GM23248 (cell line): ENCODE measurements at regions not wholly inside any gene's neighbourhood (a gene's known extent, or its start where the extent isn't known, plus 50 kb on each side); places are given as distances from the start of the nearest gene placed in this dataset.
A peak's percentile ranks its signal among the peaks of the same experiment; 100 is the strongest.

Source experiments
- DNase-seq: peaks from one replicate; pipeline ENCODE4 v3.0.0-alpha.2; 2015
- H2AFZ ChIP-seq: fragments of 200-600 bp; sonication (generic); 2 replicates; pipeline ENCODE4 v1.6.1; 2016; ENCODE audit warnings: antibody characterized with exemption
- H3F3A ChIP-seq: fragments of 200-600 bp; sonication (generic); 2 replicates; pipeline ENCODE4 v1.6.1; 2016; ENCODE audit warnings: mild to moderate bottlenecking, antibody characterized with exemption, mixed run types; ENCODE audit not compliant: insufficient read depth
- H3K27ac ChIP-seq: fragments of 200-600 bp; sonication (generic); 2 replicates; pipeline ENCODE4 v1.5.1; 2016; ENCODE audit warnings: mild to moderate bottlenecking
- H3K27me3 ChIP-seq: fragments of 200-600 bp; sonication (generic); replicated peaks from 2 replicates; pipeline ENCODE4 v1.6.1; 2016; ENCODE audit warnings: mild to moderate bottlenecking; ENCODE audit not compliant: insufficient read depth
- H3K36me3 ChIP-seq: fragments of 200-600 bp; sonication (generic); 2 replicates; pipeline ENCODE4 v1.6.1; 2016; ENCODE audit warnings: low read depth, mild to moderate bottlenecking
- H3K4me1 ChIP-seq: fragments of 200-600 bp; sonication (generic); 2 replicates; pipeline ENCODE4 v1.6.1; 2016; ENCODE audit warnings: mild to moderate bottlenecking; ENCODE audit not compliant: insufficient read depth
- H3K4me2 ChIP-seq: fragments of 200-600 bp; sonication (generic); one replicate; pipeline ENCODE4 v1.6.1; 2016; ENCODE audit warnings: mild to moderate bottlenecking; ENCODE audit not compliant: unreplicated experiment
- H3K4me3 ChIP-seq: fragments of 200-600 bp; sonication (generic); 2 replicates; pipeline ENCODE4 v1.5.1; 2016; ENCODE audit warnings: mild to moderate bottlenecking
- H3K79me2 ChIP-seq: fragments of 200-600 bp; sonication (generic); 2 replicates; pipeline ENCODE4 v1.6.1; 2016; ENCODE audit warnings: mild to moderate bottlenecking; ENCODE audit not compliant: insufficient read depth
- H3K9ac ChIP-seq: fragments of 200-600 bp; sonication (generic); 2 replicates; pipeline ENCODE4 v1.6.1; 2016; ENCODE audit warnings: mild to moderate bottlenecking
- H3K9me2 ChIP-seq: fragments of 200-600 bp; sonication (generic); 2 replicates; pipeline ENCODE4 v1.6.1; 2016; ENCODE audit warnings: mixed run types, mild to moderate bottlenecking, moderate library complexity; ENCODE audit not compliant: insufficient read depth
- H3K9me3 ChIP-seq: fragments of 200-600 bp; sonication (generic); one replicate; pipeline ENCODE4 v1.6.1; 2017; ENCODE audit warnings: low read depth
- H4K20me1 ChIP-seq: fragments of 200-600 bp; sonication (generic); 2 replicates; pipeline ENCODE4 v1.6.0; 2016; ENCODE audit not compliant: insufficient read depth
- EZH2 ChIP-seq: fragments of 200-600 bp; sonication (generic); IDR thresholded peaks from 2 replicates; pipeline ENCODE4 v1.6.1; 2018; ENCODE audit warnings: antibody characterized with exemption, mild to moderate bottlenecking; ENCODE audit not compliant: insufficient read depth, poor library complexity, severe bottlenecking
- EZH2phosphoT487 ChIP-seq: fragments of 200-600 bp; sonication (generic); IDR thresholded peaks from 2 replicates; pipeline ENCODE4 v1.6.1; 2018; ENCODE audit warnings: antibody characterized with exemption, moderate library complexity, mild to moderate bottlenecking, low read depth; ENCODE audit not compliant: insufficient read depth
- WGBS, 2 experiments: methylation state at CpG; one replicate each; pipeline ENCODE4 v1.1.6; 2015 to 2017; ENCODE audit warnings: low lambda C conversion rate in 2 of 2, low coverage in 1 of 2; ENCODE audit errors: missing lambda C conversion rate in 2 of 2; 5-methylcytosine and 5-hydroxymethylcytosine counted together
- in situ Hi-C: fragments of 300-500 bp; cut with MboI; formaldehyde crosslinking; loops from 2 replicates; pipeline ENCODE4 v1.15.0; 2020

- TF ChIP-seq EZH2: no peak
- no peak for TF ChIP-seq EZH2phosphoT487
- H3K4me3 ChIP-seq: no peak overlapping the region
These were observed 77.9 kb upstream of the USP47 start for GRCh38 chr11:11763796-11764422.

DNA sequence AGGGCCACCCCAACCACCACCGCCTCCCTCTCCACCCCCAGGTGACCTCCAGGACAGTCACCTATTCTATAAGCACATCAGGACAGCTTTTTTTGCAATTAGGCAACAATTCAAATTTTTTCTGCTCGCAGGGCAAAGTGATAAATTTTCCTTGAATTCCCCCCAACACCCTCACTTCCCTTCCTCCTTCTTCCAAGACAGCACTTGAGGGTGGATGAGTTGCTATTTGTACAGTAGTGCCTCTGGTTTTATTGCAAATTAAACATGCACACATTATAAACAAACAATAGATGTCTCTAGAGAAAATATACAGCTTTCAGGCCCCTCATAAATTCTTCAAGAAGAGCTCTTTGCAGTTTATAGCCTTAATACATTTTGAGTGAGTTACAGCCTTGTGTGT lies 80.9 kb upstream of the USP47 start:
- 68 to 73% methylated on average over 2 of the region's 2 CpGs for WGBS, 2 experiments
- Histone ChIP-seq H4K20me1 (no peaks in the 10 kb centered on the region), H3K27me3 (peaks cover 86% of the 10 kb centered on the region), H3K27ac (no peak overlapping the region), H3K4me1 (no peaks in the 10 kb centered on the region), H3K4me3 (no peak overlapping the region), H3K4me2 (no peak overlapping the region), H3K9ac (no peak overlapping the region), H3K9me3 (no peaks in the 10 kb centered on the region), H3K36me3 (no peaks in the 10 kb centered on the region), H3F3A (no peaks in the 10 kb centered on the region), H3K9me2 (no peaks in the 10 kb centered on the region), H2AFZ (no peak overlapping the region), H3K79me2 (no peaks in the 10 kb centered on the region)
- DNase-seq: no peak
- in situ Hi-C loops: no loop called here
- TF ChIP-seq EZH2phosphoT487 (no peak), EZH2 (no peak)

More at GRCh38 chr11:11763796-11764422, 77.9 kb upstream of the USP47 start:
- no peaks in the 10 kb centered on the region for H3F3A ChIP-seq
- no peaks in the 10 kb centered on the region for H3K36me3 ChIP-seq
- no peaks in the 10 kb centered on the region for H3K9me3 ChIP-seq
- H3K27me3 ChIP-seq: peaks cover 80% of the 10 kb centered on the region
- in situ Hi-C loops: no loop called here
- H3K4me1 ChIP-seq: no peaks in the 10 kb centered on the region
- no peak overlapping the region for H2AFZ ChIP-seq
- H3K9me2 ChIP-seq: no peaks in the 10 kb centered on the region
- WGBS, 2 experiments: 30 to 48% methylated on average over 4 of the region's 4 CpGs
- H4K20me1 ChIP-seq: no peaks in the 10 kb centered on the region
- no peaks in the 10 kb centered on the region for H3K79me2 ChIP-seq
- no peak for DNase-seq
- no peak overlapping the region for H3K4me2 ChIP-seq
- H3K9ac ChIP-seq: no peak overlapping the region
- H3K27ac ChIP-seq: no peak overlapping the region

DNA sequence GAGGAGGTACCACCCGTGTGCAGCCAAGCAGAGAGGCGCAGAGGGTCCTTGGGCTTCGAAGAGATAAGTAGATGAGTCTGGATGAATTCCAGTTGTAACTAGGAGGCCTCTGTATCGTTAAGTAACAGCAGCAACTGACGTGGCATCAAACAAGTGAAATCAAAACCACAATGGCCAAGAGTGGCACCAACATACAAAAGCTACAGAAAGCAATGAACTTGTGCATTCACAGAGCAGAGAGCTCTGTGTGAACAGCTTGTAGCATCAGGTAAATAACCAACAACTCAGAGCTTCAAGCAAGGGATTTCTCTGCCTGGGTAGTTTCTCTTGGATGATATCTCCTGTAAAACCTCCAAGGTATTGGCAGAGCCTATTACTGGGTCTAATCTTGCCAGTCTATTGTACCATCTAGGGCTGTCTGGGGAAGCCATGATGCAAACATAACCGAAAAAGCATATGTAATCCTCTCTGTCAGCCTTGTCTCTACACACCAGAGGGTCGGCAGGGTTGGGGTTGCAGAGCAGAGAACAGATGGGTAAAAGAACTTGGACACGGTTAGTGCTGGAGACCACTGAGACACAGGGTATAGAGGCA lies 83.1 kb upstream of the USP47 start:
- Histone ChIP-seq H4K20me1 (no peaks in the 10 kb centered on the region), H3K4me1 (no peaks in the 10 kb centered on the region), H3K27me3 (peaks cover 80% of the 10 kb centered on the region), H3K27ac (no peak overlapping the region), H3K79me2 (no peaks in the 10 kb centered on the region), H3K9me3 (no peaks in the 10 kb centered on the region), H3K36me3 (no peaks in the 10 kb centered on the region), H3K4me3 (no peak overlapping the region), H2AFZ (no peak overlapping the region), H3K9ac (no peak overlapping the region), H3K4me2 (no peak overlapping the region), H3K9me2 (no peaks in the 10 kb centered on the region), H3F3A (no peaks in the 10 kb centered on the region)
- 55 to 61% methylated on average over 8 of the region's 8 CpGs for WGBS, 2 experiments
- in situ Hi-C loops: no loop called here
- DNase-seq: no peak
- TF ChIP-seq EZH2phosphoT487: no peak
- TF ChIP-seq EZH2: no peak

DNA sequence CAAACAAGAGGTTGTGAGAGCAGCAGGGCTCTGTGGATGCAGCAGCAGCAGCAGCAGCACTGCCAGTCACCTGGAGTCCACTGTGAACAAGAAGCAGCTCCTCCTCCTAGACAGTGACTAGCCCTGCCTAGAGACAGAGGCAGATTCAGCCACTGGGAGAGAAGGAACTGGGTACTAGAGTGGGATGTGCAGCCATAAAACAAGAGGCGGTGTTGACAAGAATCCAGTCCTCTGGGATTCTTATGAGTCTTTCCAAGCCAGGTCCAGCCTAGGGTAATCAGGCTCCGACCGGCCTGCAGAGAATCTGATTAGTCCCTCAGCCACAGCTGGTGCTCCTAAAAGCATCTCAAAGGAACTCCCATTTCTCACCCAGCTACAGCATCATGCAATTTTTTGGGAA lies 83.9 kb upstream of the USP47 start:
- H3F3A ChIP-seq: no peaks in the 10 kb centered on the region
- DNase-seq: peak; percentile 15
- H3K36me3 ChIP-seq: no peaks in the 10 kb centered on the region

More for the DNA sequence above, 83.9 kb upstream of the USP47 start:
- Histone ChIP-seq H3K4me2 (no peak overlapping the region), H3K27me3 (peaks cover 73% of the 10 kb centered on the region), H2AFZ (no peak overlapping the region), H3K4me3 (no peak overlapping the region), H3K9ac (no peak overlapping the region), H3K79me2 (no peaks in the 10 kb centered on the region), H4K20me1 (no peaks in the 10 kb centered on the region), H3K4me1 (no peaks in the 10 kb centered on the region), H3K9me3 (no peaks in the 10 kb centered on the region), H3K9me2 (no peaks in the 10 kb centered on the region), H3K27ac (no peak overlapping the region)
- TF ChIP-seq EZH2phosphoT487 (no peak), EZH2 (no peak)
- 29 to 34% methylated on average over 3 of the region's 3 CpGs for whole genome bisulfite sequencing, 2 experiments
- in situ Hi-C loops: no loop called here
